Hepatocyte (in vitro differentiated cells): ENCODE measurements at regions not wholly inside any gene's neighbourhood (a gene's known extent, or its start where the extent isn't known, plus 50 kb on each side); places are given as distances from the start of the nearest gene placed in this dataset.
"Not testable (repeated sequence)": the region's sequence is repeated elsewhere in the genome, so short reads cannot be mapped to it uniquely, and the experiment has no call there.

Experiments used
- CTCF ChIP-seq: fragments of 200-600 bp; sonication (generic); IDR thresholded peaks from 2 replicates; pipeline ENCODE4 v1.5.1; 2016; ENCODE audit warnings: antibody characterized with exemption, mild to moderate bottlenecking; ENCODE audit not compliant: poor library complexity
- EZH2 ChIP-seq: fragments of 200-600 bp; sonication (generic); IDR thresholded peaks from 2 replicates; pipeline ENCODE4 v1.6.1; 2016; ENCODE audit warnings: antibody characterized with exemption, mild to moderate bottlenecking, borderline replicate concordance
- EZH2phosphoT487 ChIP-seq: fragments of 200-600 bp; sonication (generic); IDR thresholded peaks from one replicate; pipeline ENCODE4 v1.6.1; 2018; ENCODE audit warnings: antibody characterized with exemption, mild to moderate bottlenecking, low read depth, moderate library complexity; ENCODE audit not compliant: unreplicated experiment, severe bottlenecking

- TF ChIP-seq CTCF, EZH2, EZH2phosphoT487: not testable (repeated sequence)
Observed at GRCh38 chr4:189846608-189847007, 94.1 kb upstream of the FRG1 start.
